Breast epithelium (tissue), 4 donors: ENCODE measurements at regions not wholly inside any gene's neighbourhood (a gene's known extent, or its start where the extent isn't known, plus 50 kb on each side); places are given as distances from the start of the nearest gene placed in this dataset.

Experiments
- DNase-seq, 2 donors: peaks; one replicate each; pipeline ENCODE4 v3.0.0-alpha.2; 2019; ENCODE audit warnings: low spot score in 2 of 2
- H3K27ac ChIP-seq, 2 donors: fragments of 200-600 bp; sonication (generic) in 1 of 2; one replicate each; pipeline ENCODE4 v1.5.1; 2016 to 2019; ENCODE audit warnings: mild to moderate bottlenecking in 1 of 2
- H3K27me3 ChIP-seq, 2 donors: fragments of 200-600 bp; sonication (generic) in 1 of 2; one replicate each; pipeline versions ENCODE4 v1.5.1 to v1.6.0; 2017 to 2019; ENCODE audit warnings: control low read depth in 1 of 2, mild to moderate bottlenecking in 1 of 2
- H3K36me3 ChIP-seq: fragments of 200-600 bp; one replicate; pipeline ENCODE4 v1.5.1; 2019
- H3K4me1 ChIP-seq, 2 donors: fragments of 200-600 bp; sonication (generic); one replicate each; pipeline ENCODE4 v1.5.1; 2016 to 2019; ENCODE audit warnings: control low read depth in 1 of 2
- H3K4me3 ChIP-seq, 3 donors: fragments of 200-600 bp; sonication (generic); 1 replicate in 2 of 3; 2 replicates in 1 of 3; pipeline ENCODE4 v1.5.1; 2016 to 2019; ENCODE audit warnings: mild to moderate bottlenecking in 3 of 3, moderate library complexity in 2 of 3
- H3K9me3 ChIP-seq, 2 donors: fragments of 200-600 bp; sonication (generic) in 1 of 2; one replicate each; pipeline ENCODE4 v1.5.1; 2016 to 2019; ENCODE audit warnings: control low read depth in 1 of 2
- CTCF ChIP-seq, 3 donors: fragments of 450-650 bp; IDR thresholded peaks; one replicate each; pipeline ENCODE4 v1.5.1; 2016 to 2017; ENCODE audit warnings: antibody characterized with exemption in 3 of 3, mild to moderate bottlenecking in 3 of 3, moderate library complexity in 3 of 3
- POLR2A ChIP-seq: fragments of 450-650 bp; IDR thresholded peaks from one replicate; pipeline ENCODE4 v1.6.1; 2016; ENCODE audit warnings: antibody characterized with exemption, mild to moderate bottlenecking, moderate library complexity
- POLR2AphosphoS5 ChIP-seq, 3 donors: sonication (generic); formaldehyde crosslinking; IDR thresholded peaks; one replicate each; pipeline ENCODE4 v1.6.1; 2017; ENCODE audit warnings: antibody characterized with exemption in 3 of 3
- intact Hi-C: fragments of 100-400 bp; cut with DNase I; formaldehyde crosslinking; loops from one replicate; pipeline ENCODE4 v1.15.1; 2023; ENCODE audit warnings: low total_unique reads

GRCh38 chr5:33267801-33268200 is 173.0 kb upstream of the TARS1 start:
- Histone ChIP-seq H3K4me1 (no peaks in the 10 kb centered on the region), H3K9me3 (no peaks in the 10 kb centered on the region), H3K27me3 (no peaks in the 10 kb centered on the region), H3K36me3 (no peaks in the 10 kb centered on the region), H3K27ac (no peak overlapping the region), H3K4me3 (no peak overlapping the region)
- DNase-seq: no peak
- intact Hi-C loops: no loop called here
- TF ChIP-seq POLR2A (no peak), CTCF (IDR thresholded peaks at IDR 0.05) (no peak), POLR2AphosphoS5 (IDR thresholded peaks at IDR 0.05) (no peak)

DNA sequence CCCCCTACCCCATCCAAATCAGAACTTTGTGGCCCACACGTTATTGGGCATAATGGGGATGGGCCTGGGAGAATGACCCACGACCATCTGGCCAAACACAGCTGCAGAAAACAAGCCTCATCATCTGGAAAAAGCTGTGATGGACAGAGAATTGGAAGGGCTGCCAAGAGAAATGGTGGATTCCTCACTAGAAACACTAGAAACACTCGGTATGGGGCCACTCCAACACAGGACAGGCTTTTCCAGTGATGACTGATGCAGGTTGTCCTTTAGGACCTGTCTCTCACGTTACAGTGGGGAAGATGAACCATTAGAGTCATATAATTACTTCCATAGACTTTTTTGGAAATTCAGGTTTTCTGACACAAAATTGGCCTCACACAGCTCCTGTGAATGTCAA is 172.4 kb upstream of the TARS1 start:
- no peaks in the 10 kb centered on the region for H3K4me1 ChIP-seq
- no peak overlapping the region for H3K27ac ChIP-seq
- DNase-seq: no peak
- no peaks in the 10 kb centered on the region for H3K36me3 ChIP-seq
- no peaks in the 10 kb centered on the region for H3K27me3 ChIP-seq
- no peak for TF ChIP-seq POLR2A
- TF ChIP-seq CTCF (IDR thresholded peaks at IDR 0.05): no peak
- TF ChIP-seq POLR2AphosphoS5 (IDR thresholded peaks at IDR 0.05): no peak
- no peaks in the 10 kb centered on the region for H3K9me3 ChIP-seq
- intact Hi-C loops: no loop called here
- no peak overlapping the region for H3K4me3 ChIP-seq

DNA sequence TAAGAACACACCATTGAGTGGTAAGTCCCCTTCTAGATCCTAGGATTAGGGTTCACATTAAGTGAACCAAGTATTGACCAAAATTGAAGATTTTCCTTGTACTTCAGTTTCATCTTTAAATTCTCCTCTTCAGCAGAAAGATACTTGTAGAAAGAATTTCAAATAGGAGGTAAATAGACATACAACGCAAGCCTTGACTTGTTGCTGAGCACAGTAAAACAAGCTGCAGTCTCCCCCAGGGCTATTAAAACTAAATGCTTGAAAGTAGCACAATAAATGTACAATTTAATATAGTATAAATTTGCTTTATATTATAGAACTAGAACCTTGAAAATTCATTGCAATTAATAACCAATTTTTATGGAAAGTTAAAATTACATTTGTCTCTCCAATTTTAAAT is 170.1 kb upstream of the TARS1 start:
- intact Hi-C loops: no loop called here
- Histone ChIP-seq H3K27ac (no peak overlapping the region), H3K27me3 (no peaks in the 10 kb centered on the region), H3K9me3 (no peaks in the 10 kb centered on the region), H3K4me3 (no peak overlapping the region), H3K36me3 (no peaks in the 10 kb centered on the region), H3K4me1 (no peaks in the 10 kb centered on the region)
- TF ChIP-seq POLR2AphosphoS5 (IDR thresholded peaks at IDR 0.05) (no peak), POLR2A (no peak), CTCF (IDR thresholded peaks at IDR 0.05) (no peak)
- DNase-seq: no peak

- Histone ChIP-seq H3K9me3 (no peaks in the 10 kb centered on the region), H3K4me3 (no peak overlapping the region), H3K4me1 (no peaks in the 10 kb centered on the region), H3K27me3 (no peaks in the 10 kb centered on the region), H3K27ac (no peak overlapping the region), H3K36me3 (no peaks in the 10 kb centered on the region)
- intact Hi-C loops: no loop called here
- TF ChIP-seq POLR2A: no peak
- no peak for TF ChIP-seq POLR2AphosphoS5 (IDR thresholded peaks at IDR 0.05)
- TF ChIP-seq CTCF (IDR thresholded peaks at IDR 0.05): no peak
- no peak for DNase-seq
Measured at GRCh38 chr5:33271606-33272005, 169.2 kb upstream of the TARS1 start.

DNA sequence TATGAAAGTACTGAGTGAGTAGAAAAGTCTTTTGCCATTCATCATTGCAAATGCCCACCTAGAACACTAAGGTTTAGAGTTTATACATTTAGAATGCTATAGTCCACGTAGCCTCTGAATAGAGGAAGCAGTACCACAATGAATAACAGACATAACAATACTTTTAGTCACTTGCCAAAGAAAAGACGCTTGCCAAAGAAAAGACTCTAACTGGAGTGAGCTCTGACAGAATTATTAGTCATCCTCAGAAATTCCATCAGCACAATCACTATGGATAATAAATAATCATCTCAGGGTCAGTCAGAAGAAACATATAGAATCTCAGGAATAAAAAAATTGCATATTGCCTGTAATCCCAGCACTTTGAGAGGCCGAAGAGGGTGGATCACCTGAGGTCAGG is 168.5 kb upstream of the TARS1 start:
- no peaks in the 10 kb centered on the region for H3K4me1 ChIP-seq
- H3K27me3 ChIP-seq: no peaks in the 10 kb centered on the region
- no peak for DNase-seq
- no peak overlapping the region for H3K27ac ChIP-seq
- intact Hi-C loops: no loop called here
- H3K36me3 ChIP-seq: no peaks in the 10 kb centered on the region
- no peak overlapping the region for H3K4me3 ChIP-seq
- H3K9me3 ChIP-seq: no peaks in the 10 kb centered on the region
- TF ChIP-seq POLR2A (no peak), CTCF (IDR thresholded peaks at IDR 0.05) (no peak), POLR2AphosphoS5 (IDR thresholded peaks at IDR 0.05) (no peak)
